HG02885 (cell line): ENCODE measurements at regions not wholly inside any gene's neighbourhood (a gene's known extent, or its start where the extent isn't known, plus 50 kb on each side); places are given as distances from the start of the nearest gene placed in this dataset.

Experiments
- ATAC-seq: cut with Tn5 transposase; IDR thresholded peaks from one replicate; pipeline ENCODE4 v1.9.1; 2021; ENCODE audit warnings: mild to moderate bottlenecking; ENCODE audit not compliant: unreplicated experiment, poor library complexity

DNA sequence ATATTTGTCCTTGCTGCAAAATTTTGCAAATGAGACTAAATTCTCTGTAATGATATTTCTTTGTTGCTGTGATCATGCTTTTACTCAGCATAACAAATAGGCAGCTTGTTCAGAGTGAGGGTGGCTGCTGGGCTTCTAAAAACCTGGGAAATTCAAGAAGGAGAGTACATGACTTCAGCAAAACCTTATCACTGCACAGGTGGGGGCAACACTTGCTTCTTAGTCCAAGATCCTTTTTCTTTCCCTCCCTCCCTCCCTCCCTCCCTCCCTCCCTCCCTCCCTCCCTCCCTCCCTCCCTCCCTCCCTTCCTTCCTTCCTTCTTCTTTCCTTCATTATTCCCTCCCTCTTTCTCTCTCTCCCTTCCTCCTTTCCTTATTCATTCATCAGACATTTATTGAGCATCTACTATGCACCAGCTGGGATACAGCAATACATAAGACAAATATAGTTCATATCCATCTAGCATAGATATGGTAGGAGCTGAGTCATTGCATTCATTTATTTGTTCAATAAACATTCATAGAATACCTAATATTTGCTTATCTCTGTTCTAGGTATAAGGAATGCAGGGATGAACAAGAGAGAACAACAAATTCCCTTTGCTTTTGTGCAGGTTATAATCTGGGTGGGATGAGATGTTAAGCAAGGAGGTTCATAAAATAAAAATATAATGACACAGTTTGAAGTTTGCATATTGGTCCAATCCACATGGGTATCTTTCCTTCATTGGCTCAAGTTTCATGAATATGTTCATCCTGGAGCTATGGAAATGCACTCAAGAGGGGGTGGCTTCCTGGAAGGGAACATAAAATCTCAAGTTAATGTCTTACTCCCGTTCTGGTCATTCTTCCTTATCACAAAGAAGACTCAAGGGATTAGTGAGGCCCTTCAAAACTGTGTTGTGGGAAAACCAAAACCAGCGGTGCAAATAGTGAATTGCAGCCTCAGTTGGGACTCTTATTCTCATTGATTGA, 210.7 kb downstream of the PDCD6IP start:
- ATAC-seq, result no peak

DNA sequence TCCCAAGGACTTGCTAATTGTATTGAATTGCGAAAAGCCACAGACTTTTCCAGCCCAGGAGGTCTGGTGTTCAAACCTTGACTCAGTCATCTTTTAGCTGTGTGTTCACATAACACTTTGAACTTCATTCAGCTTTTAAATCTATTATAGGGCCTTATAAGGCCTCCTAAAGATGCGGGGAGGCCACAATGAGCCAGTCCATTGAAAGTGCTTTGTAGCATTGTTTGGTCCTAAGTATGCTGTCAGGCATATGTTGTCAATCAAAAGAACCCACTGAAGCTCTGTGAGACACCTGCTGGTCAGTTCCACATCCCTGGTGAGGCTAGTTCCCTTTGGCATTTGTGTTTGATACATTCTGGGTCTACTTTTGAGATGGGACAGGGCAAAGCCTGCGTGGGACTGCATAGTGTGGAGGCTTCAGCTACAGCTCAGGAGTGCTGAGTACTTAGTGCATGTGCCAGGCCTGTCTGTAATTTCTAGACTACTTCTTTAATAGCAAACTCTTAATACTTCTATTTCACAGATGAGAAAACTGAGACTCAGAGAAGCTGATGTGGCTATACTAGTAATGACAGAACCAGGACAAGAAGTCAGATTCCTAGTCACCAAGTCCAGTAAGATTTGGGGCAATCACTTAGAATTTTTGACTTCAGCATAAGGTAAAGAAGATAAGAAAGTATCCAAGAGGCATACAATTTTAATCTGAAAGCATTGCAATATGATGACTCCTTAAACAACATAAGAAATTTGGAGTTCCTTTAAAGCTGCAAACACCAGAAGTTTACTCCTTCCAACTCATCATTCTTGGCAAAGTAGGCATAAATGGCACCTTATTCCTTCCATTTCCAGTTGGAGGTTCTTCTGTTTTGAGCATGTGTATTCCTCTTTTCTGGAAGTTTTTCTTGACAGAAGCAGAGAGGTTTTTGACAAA, 213.0 kb downstream of the PDCD6IP start:
- ATAC-seq, result no peak

GRCh38 chr3:34012102-34012461, 213.7 kb downstream of the PDCD6IP start:
- no peak for ATAC-seq

DNA sequence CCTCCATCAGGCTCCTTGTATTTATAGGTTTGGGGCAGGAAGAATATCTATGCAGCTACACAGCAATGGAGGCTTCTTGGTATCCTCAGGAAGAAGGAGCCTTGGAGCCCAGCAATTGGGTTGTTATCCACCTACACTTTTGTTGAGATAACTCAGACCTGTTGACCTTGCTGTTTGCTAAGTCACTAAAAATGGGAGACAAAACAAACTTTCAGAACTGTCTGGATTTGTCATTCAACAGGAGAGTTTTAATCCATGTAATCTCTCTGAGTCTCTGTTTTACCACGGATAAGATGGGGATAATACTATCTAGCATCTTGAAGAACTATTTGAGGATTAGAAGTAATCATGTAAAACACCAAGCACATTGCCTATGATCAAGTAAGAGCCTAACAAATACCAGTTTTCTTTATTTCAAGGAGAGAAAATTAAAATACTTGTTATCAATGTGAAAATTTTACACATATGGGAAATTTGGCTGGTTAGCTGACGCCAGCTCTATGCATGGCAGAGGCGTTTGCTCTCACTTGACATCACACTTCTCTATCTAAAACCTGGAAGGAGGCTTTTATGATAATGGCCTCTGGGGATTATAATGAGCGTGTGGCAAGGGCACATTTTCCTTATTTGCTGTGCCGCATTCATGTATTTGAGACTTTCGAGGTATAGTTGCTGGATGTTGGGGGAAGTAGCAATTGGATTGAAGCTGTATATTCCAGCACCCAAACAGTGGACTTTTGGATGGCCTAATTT, 215.6 kb downstream of the PDCD6IP start:
- no peak for ATAC-seq

DNA sequence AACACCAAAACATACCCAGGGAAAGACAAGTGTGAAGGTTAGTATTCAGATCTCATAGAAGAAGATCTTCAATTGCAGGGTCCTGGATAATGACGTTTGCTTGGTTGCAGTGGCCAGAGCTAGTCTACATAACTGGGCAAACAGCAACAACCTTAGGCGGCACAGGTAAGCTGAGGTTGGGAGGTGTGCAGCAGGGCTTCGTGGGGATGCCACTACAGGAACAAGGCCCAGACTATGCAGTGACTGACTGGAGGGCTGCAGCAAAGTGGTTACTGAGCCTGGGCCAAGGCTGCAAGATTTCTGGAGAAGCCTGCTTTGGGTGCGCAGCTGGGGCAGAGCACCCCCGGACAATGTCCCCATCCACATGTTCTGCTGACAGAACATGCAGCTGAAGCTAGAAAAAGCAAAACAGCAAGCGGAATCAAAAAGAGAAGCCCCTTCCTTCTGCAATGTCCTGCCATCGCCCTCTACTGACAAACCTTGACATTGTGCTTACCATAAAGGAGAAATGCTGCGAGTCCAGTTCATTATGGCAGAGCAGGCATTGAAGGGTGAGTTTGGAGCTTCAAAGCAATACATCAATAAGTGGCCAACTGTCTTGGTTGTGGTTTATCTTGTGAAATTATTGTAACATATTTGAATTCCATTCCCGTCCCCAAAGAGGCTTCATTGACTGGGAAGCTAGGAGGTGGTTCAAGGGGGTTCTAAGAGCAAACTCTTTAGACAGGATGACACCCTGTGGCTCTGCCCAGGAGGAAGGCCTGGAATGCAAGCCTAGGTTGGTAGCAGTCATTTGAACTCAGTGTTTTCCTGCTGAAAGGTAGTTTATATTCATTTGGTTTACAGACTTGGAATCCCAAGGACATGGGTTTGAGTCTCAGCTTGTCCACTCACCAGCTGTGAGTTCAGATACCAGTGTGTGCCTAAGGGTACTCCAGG, 217.0 kb downstream of the PDCD6IP start:
- ATAC-seq, result peak; percentile 56

GRCh38 chr3:34016925-34017587, 218.6 kb downstream of the PDCD6IP start:
- peak; percentile 51 for ATAC-seq

GRCh38 chr3:34017757-34018156, 219.3 kb downstream of the PDCD6IP start:
- ATAC-seq, result no peak

DNA sequence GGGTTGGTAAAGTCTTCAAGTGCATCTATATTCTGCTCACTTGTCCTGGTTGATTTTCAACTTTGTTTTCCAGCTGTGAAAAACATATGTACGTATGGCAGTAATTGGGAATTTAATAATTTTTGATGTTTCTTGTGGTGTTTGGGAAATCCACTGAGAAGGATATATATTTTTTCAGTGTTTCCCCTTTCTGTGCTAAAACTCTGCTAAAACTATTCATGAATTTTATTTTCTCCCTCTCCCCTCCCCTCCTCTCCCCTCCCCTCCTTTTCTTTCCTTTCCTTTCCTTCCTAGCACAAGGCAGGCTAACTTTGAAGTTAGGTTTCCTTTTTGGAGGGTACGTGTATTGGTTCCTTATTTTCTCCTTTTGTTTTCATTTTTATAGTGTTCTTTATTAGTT, 220.7 kb downstream of the PDCD6IP start:
- no peak for ATAC-seq

- ATAC-seq, result no peak
These were observed 221.7 kb downstream of the PDCD6IP start for GRCh38 chr3:34020170-34020569.

DNA sequence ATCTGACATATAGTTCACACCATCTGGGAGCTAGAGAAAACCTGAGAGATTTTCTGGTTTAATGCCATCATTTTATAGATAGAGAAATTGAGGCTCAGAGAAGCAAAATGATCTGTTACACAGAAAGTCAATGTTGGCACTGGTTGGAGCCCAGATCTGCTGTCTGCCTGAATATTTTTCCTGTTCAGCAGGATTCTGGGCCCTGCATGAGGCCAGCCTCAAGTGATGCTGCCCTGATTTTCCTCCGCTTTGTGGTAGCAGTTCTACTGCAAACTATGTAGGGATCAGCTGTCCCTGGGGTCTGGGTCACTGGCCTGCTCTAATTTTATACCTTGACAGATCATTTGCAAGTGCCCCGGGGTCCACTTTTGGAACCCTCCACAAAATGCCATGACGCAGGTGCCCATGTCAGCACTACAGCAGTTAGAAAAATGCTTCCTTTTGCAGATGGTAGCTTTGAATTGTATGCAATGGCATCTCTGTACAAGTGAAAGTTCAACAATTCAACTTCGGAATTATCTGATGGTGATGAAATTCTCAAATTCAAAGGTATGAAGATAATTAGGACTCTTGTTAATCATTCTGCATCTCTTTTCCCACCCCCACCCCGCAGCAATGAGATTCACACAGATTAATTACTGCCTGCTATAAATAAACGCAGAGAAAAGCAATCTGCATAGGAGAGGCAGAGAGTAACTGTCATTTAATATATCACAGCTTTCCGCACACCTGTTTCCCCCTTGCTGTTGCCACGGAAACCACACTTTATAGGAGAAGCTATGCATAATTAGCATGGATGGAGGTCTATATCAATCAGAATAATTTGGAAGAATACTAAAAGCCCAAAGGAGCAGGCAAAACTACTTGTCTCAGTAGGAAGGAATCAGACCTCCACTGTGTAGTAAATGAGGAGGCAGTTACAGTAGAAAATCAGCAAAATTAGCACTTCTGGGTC, 222.6 kb downstream of the PDCD6IP start:
- ATAC-seq, result no peak

DNA sequence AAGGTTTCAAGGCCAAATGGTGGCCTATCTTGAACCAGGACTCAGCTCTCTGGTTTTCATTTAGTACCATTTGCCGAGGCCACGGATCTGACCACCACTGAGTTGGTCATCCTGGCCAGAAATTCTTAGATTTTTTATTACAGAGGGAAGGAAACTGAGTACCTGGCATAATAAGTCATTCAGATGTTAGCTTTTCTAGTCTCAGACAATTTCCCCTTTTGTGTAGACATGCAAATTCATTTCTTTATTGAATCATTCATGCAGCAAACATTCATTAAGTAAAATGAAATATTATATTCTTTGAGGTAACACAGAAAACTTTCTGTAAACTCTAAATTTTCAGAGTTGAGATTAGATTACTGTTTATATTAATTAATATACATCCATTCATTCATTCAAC, 223.7 kb downstream of the PDCD6IP start:
- ATAC-seq, result no peak

DNA sequence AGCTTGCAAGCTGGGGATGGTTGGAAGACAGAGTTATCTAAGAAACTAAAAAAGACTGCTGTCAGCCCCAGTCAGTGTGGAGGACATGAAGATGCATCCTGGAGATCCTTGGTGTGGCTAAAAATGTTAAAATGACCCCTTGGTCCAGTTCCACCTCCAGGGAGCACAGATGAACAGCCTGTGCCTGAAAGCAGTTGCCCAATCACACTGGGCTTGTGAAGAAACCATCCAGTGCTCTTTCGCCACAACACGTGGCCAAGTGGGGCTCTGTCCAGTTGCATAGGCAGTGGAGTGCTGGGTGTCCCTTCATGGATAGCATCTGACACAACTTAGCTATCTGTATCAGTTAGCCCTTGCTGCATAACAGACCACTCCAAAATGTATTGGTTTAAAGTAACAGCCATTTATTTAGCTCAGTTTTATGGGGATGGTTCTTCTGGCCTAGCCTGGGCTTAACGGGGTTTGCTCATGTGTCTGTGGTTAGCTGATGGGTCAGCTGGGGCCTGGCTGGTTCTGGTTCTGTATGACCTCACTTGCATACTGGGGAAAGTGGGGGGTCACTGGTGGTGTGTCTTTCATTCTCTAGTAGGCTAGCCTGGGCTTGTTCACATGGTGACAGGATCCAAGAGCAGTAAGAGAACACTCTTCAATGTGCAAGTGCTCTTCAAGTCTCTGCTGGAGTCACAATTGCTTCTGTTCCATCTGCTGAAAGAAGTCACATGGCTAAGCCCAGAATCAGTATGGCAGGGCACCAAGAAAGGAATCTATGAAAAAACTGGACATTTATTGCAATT, 226.2 kb downstream of the PDCD6IP start:
- no peak for ATAC-seq

DNA sequence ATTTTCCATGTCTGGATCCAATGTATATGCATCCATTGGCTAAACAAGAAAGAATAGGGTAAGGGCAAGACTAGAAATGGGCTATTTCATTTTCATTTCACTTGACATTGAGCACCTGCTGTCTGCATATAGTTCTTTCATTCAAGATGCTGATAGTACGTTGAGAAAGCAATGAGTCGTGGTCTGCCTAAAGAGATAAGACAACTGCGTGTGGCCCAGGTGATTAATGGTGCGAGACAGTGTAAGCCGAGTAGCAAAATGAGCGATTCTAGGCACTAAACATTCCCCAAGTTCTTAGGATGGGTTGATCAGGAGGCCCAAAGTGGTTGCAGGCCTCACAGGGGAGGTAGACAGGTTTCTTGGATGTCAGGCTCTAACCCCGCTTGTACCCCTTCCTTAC, 235.4 kb downstream of the PDCD6IP start:
- ATAC-seq, result no peak

DNA sequence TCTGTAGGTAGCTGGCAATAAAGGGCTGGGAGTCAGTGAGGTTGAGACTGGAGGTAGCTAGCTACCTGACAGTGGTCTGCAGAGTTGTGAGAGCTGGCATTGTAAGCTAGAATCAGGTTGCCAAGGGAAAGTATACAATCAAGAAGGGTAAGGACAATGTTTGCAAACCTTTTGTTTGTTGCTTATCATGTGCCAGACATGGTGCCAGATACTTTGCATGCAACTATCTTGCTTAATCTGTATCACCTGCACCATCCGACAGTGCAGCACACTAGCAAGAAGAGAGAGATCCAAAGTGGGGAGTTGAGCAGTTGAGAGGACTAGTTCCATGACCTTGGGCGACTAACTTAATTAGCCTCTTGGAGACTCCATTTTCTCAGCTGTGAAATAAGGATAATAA, 236.4 kb downstream of the PDCD6IP start:
- ATAC-seq, result no peak

GRCh38 chr3:34035775-34036174, 237.3 kb downstream of the PDCD6IP start:
- peak; percentile 59 for ATAC-seq

DNA sequence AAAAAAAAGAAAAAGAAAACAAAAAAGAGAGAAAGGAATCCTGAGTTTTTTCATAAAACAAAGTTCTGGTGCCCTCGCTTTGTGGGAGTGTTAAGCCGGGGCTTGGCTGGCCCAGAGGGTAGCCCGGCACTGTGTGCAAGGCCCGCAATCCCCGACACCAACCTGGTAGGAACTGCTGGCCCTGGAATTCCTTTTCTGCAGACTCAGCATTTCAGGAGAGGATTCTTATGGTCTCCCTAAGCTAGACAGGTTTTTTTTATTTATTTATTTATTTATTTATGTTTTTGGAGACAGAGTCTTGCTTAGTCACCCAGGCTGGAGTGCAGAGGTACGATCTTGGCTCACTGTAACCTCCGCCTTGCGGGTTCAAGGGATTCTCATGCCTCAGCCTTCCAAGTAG, 238.8 kb downstream of the PDCD6IP start:
- ATAC-seq, result no peak

DNA sequence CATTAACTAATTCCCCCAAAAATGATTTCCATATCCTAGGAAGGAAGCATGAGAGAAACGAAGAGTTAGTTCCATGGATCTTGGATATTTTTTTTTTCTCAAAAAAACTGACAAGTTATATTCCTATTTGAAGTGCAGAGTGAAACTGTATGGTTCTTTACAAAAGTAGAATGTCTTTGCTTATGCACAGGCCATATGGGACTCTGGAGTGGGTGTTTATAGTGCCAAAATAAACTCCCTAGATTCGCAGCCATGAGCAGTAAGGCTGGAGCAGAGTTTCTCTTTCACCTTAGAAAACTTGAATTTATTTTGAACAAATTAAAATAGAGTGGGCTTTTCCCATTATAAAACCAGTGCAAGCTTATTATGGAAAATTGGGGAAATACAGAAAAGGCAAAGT, 239.7 kb downstream of the PDCD6IP start:
- no peak for ATAC-seq
